Ishikawa (cell line): ENCODE measurements at regions not wholly inside any gene's neighbourhood (a gene's known extent, or its start where the extent isn't known, plus 50 kb on each side); places are given as distances from the start of the nearest gene placed in this dataset.

ENCODE experiments used
- CEBPB ChIP-seq: IDR thresholded peaks from 2 replicates; pipeline ENCODE4 v1.6.1; 2012
- CREB1 ChIP-seq: IDR thresholded peaks from 2 replicates; pipeline ENCODE4 v1.6.1; 2012; ENCODE audit warnings: low read depth
- EGR1 ChIP-seq: IDR thresholded peaks from 2 replicates; pipeline ENCODE4 v1.6.1; 2012
- EP300 ChIP-seq: IDR thresholded peaks from 2 replicates; pipeline ENCODE4 v1.6.1; 2012; ENCODE audit warnings: borderline replicate concordance
- FOXM1 ChIP-seq: IDR thresholded peaks from 2 replicates; pipeline ENCODE4 v1.6.1; 2012; ENCODE audit warnings: low read depth, borderline replicate concordance
- NFIC ChIP-seq: IDR thresholded peaks from 2 replicates; pipeline ENCODE4 v1.6.1; 2012
- RAD21 ChIP-seq: IDR thresholded peaks from 2 replicates; pipeline ENCODE4 v1.6.1; 2012; ENCODE audit warnings: low read depth
- REST ChIP-seq: IDR thresholded peaks from 2 replicates; pipeline ENCODE4 v1.6.1; 2012; ENCODE audit warnings: low read depth, mild to moderate bottlenecking
- TAF1 ChIP-seq: IDR thresholded peaks from 2 replicates; pipeline ENCODE4 v1.6.1; 2012; ENCODE audit warnings: low read depth, mild to moderate bottlenecking
- TCF12 ChIP-seq: IDR thresholded peaks from 2 replicates; pipeline ENCODE4 v1.6.1; 2012; ENCODE audit warnings: low read depth
- TEAD4 ChIP-seq: IDR thresholded peaks from 2 replicates; pipeline ENCODE4 v1.6.1; 2012
- YY1 ChIP-seq: IDR thresholded peaks from 2 replicates; pipeline ENCODE4 v1.6.1; 2012; ENCODE audit warnings: low read depth
- ZBTB7A ChIP-seq: IDR thresholded peaks from 2 replicates; pipeline ENCODE4 v1.6.1; 2012; ENCODE audit warnings: low read depth
- TF ChIP-seq, protein P1 (sequence below): IDR thresholded peaks from 2 replicates; pipeline ENCODE4 v1.6.1; 2012
- TF ChIP-seq, protein P2 (sequence below): IDR thresholded peaks from 2 replicates; pipeline ENCODE4 v1.6.1; 2012

- no peak for TF ChIP-seq NFIC
- no peak for TF ChIP-seq CEBPB
- TF ChIP-seq FOXM1 = no peak
- no peak for TF ChIP-seq EGR1
- no peak for TF ChIP-seq REST
- no peak for TF ChIP-seq RAD21
These were observed 101.3 kb upstream of the CTBP2 start for GRCh38 chr10:125261491-125262186.

- TF ChIP-seq YY1 = no peak
- no peak for TF ChIP-seq TCF12
- TF ChIP-seq CEBPB = no peak
- TF ChIP-seq, protein P1, sequence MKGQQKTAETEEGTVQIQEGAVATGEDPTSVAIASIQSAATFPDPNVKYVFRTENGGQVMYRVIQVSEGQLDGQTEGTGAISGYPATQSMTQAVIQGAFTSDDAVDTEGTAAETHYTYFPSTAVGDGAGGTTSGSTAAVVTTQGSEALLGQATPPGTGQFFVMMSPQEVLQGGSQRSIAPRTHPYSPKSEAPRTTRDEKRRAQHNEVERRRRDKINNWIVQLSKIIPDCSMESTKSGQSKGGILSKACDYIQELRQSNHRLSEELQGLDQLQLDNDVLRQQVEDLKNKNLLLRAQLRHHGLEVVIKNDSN = no peak
- TF ChIP-seq ZBTB7A = no peak
- TF ChIP-seq EP300 = no peak
- TF ChIP-seq FOXM1 = no peak
- TF ChIP-seq, protein P2, sequence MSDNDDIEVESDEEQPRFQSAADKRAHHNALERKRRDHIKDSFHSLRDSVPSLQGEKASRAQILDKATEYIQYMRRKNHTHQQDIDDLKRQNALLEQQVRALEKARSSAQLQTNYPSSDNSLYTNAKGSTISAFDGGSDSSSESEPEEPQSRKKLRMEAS = no peak
- TF ChIP-seq RAD21 = no peak
These were observed 99.9 kb upstream of the CTBP2 start for GRCh38 chr10:125260260-125260659.

DNA sequence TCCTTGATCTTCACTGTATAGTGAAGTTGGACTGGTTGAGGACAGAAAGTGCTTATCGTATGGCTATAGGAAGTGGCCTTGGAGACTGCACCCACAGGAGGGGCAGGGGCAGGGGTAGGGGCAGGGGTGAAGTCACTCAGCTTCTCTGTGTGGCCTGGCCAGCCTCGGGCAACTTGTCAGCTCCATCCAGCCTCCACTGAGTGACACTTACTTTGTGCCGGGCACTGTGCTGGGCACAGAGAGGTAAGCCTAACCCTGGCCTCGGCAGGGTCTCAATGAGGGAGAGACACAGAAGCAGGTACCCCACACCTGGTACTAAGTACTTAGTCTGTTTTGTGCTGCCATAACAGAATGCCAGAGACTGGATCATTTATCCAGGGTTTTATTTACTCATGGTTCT, 99.3 kb upstream of the CTBP2 start:
- TF ChIP-seq, protein P2 = no peak
- no peak for TF ChIP-seq TEAD4
- no peak for TF ChIP-seq FOXM1
- no peak for TF ChIP-seq TAF1
- TF ChIP-seq RAD21 = no peak
- TF ChIP-seq EP300 = no peak
- TF ChIP-seq TCF12 = no peak
- TF ChIP-seq EGR1 = no peak
- TF ChIP-seq CEBPB = no peak
- TF ChIP-seq REST = no peak
- TF ChIP-seq, protein P1 = no peak
- no peak for TF ChIP-seq ZBTB7A
- no peak for TF ChIP-seq NFIC
- TF ChIP-seq CREB1 = no peak
- TF ChIP-seq YY1 = no peak

- TF ChIP-seq EGR1 (no peak), RAD21 (no peak), CEBPB (no peak), TCF12 (no peak), TEAD4 (no peak), CREB1 (no peak), REST (no peak), ZBTB7A (no peak), FOXM1 (no peak), YY1 (no peak), NFIC (no peak), EP300 (no peak), TAF1 (no peak)
- TF ChIP-seq, protein P1 = no peak
- TF ChIP-seq, protein P2 = no peak
These were observed 98.3 kb upstream of the CTBP2 start for GRCh38 chr10:125258676-125259075.
